Choroid plexus epithelial cell (primary cell): ENCODE measurements at regions not wholly inside any gene's neighbourhood (a gene's known extent, or its start where the extent isn't known, plus 50 kb on each side); places are given as distances from the start of the nearest gene placed in this dataset.

Experiments used
- DNase-seq: peaks from one replicate; pipeline ENCODE4 v3.0.0-alpha.2; 2010; ENCODE audit warnings: low read depth
- H3K4me3 ChIP-seq: 2 replicates; pipeline ENCODE4 v1.5.1; 2011; ENCODE audit warnings: low read depth, mild to moderate bottlenecking, control low read depth, low read length, moderate library complexity
- CTCF ChIP-seq: conservative IDR thresholded peaks from 2 replicates; pipeline ENCODE4 v1.5.1; 2011; ENCODE audit warnings: low read depth, mild to moderate bottlenecking, control low read depth, inconsistent platforms, low read length, moderate library complexity

- TF ChIP-seq CTCF = no peak
- H3K4me3 ChIP-seq = no peak overlapping the region
- no peak for DNase-seq
Observed at GRCh38 chr17:72206376-72206775, 85.6 kb downstream of the SOX9 start.

- TF ChIP-seq CTCF = no peak
- no peak for DNase-seq
- no peak overlapping the region for H3K4me3 ChIP-seq
Observed at GRCh38 chr17:72208832-72209231, 88.0 kb downstream of the SOX9 start.

- TF ChIP-seq CTCF = no peak
- DNase-seq = no peak
- H3K4me3 ChIP-seq = no peak overlapping the region
Observed at GRCh38 chr17:72212041-72212440, 91.2 kb downstream of the SOX9 start.

GRCh38 chr17:72215490-72215889 lies 94.7 kb downstream of the SOX9 start:
- TF ChIP-seq CTCF = no peak
- no peak overlapping the region for H3K4me3 ChIP-seq
- no peak for DNase-seq

- no peak overlapping the region for H3K4me3 ChIP-seq
- no peak for TF ChIP-seq CTCF
- no peak for DNase-seq
Observed at GRCh38 chr17:72215928-72216327, 95.1 kb downstream of the SOX9 start.

GRCh38 chr17:72219137-72219823 lies 98.5 kb downstream of the SOX9 start:
- TF ChIP-seq CTCF = no peak
- H3K4me3 ChIP-seq = no peak overlapping the region
- DNase-seq = no peak

GRCh38 chr17:72219824-72220493 lies 99.1 kb downstream of the SOX9 start:
- DNase-seq = no peak
- H3K4me3 ChIP-seq = no peak overlapping the region
- TF ChIP-seq CTCF = no peak
